HL-60 (cell line): ENCODE measurements at regions not wholly inside any gene's neighbourhood (a gene's known extent, or its start where the extent isn't known, plus 50 kb on each side); places are given as distances from the start of the nearest gene placed in this dataset.

ENCODE experiments used
- DNase-seq, 2 experiments: peaks; one replicate each; pipeline ENCODE4 v3.0.0-alpha.2; 2010 to 2020; ENCODE audit warnings: low read depth in 1 of 2, low spot score in 1 of 2
- H3K27ac ChIP-seq: fragments of 250-450 bp; sonication (Bioruptor Pico); replicated peaks from 2 replicates; pipeline ENCODE4 v1.5.1; 2020; ENCODE audit warnings: mild to moderate bottlenecking, moderate library complexity
- H3K27me3 ChIP-seq: fragments of 250-450 bp; sonication (Bioruptor Pico); 2 replicates; pipeline ENCODE4 v1.5.1; 2021; ENCODE audit warnings: mild to moderate bottlenecking, moderate library complexity; ENCODE audit not compliant: insufficient read depth, poor library complexity, severe bottlenecking
- H3K4me3 ChIP-seq: replicated peaks from 2 replicates; pipeline ENCODE4 v1.5.1; 2011; ENCODE audit warnings: mild to moderate bottlenecking, control low read depth, low read length; ENCODE audit not compliant: insufficient read depth
- CTCF ChIP-seq: IDR thresholded peaks from one replicate; pipeline ENCODE4 v1.5.1; 2011; ENCODE audit warnings: low read length, control low read depth, inconsistent platforms; ENCODE audit not compliant: insufficient read depth
- GABPA ChIP-seq: IDR thresholded peaks from 2 replicates; pipeline ENCODE4 v1.6.1; 2012; ENCODE audit warnings: low read depth
- POLR2AphosphoS5 ChIP-seq: IDR thresholded peaks from 2 replicates; pipeline ENCODE4 v1.6.1; 2012; ENCODE audit warnings: low read depth
- REST ChIP-seq: IDR thresholded peaks from 2 replicates; pipeline ENCODE4 v1.6.1; 2012; ENCODE audit warnings: low read depth; ENCODE audit not compliant: insufficient replicate concordance
- SPI1 ChIP-seq: IDR thresholded peaks from 2 replicates; pipeline ENCODE4 v1.6.1; 2012; ENCODE audit warnings: low read depth, mild to moderate bottlenecking, borderline replicate concordance

DNA sequence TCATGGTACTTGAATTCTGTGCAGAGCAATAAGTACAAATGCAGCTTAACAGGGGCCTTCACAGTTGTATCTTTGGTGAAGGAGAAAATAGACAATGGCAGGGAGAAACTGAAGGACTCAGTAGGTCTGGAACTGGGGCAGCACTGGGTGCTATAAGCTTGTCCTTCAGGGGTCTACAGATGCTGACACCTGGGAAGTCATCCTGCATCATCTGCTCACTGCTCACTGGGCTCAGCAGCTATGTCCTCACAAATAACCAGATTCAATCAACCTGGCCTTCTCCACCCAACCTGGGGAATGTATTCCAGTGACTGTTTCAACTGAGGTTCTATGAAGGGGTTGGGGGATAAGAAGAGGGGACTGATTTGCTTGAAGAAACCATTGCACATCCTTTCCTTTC, 117.0 kb downstream of the ZNF280B start:
- Histone ChIP-seq H3K27me3 (no peaks in the 10 kb centered on the region), H3K27ac (no peak overlapping the region), H3K4me3 (no peak overlapping the region)
- TF ChIP-seq REST: no peak
- TF ChIP-seq SPI1: no peak
- TF ChIP-seq POLR2AphosphoS5: no peak
- TF ChIP-seq CTCF: no peak
- TF ChIP-seq GABPA: no peak
- no peak for DNase-seq

DNA sequence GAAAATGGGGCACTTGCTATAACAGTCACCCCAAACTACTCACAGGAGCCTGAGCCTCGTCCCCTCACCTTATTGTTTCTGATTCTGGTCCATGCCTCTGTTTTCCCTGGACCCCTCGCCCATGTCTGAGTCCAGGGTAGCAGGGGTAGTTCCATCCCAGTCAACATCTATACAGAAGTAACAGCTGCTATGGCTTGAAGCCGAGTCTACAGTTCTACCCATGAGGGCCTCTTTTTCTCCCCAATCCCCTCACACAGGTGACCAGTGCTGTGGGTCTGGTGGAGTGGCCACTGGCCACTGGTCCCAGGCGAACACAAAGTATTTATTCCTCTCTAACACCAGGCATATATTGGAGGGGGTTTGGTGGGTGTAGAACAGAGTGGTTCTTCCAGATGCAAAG, 116.4 kb downstream of the ZNF280B start:
- DNase-seq: no peak
- TF ChIP-seq REST (no peak), CTCF (no peak), GABPA (no peak), POLR2AphosphoS5 (no peak), SPI1 (no peak)
- Histone ChIP-seq H3K27ac (no peak overlapping the region), H3K4me3 (no peak overlapping the region), H3K27me3 (no peaks in the 10 kb centered on the region)

DNA sequence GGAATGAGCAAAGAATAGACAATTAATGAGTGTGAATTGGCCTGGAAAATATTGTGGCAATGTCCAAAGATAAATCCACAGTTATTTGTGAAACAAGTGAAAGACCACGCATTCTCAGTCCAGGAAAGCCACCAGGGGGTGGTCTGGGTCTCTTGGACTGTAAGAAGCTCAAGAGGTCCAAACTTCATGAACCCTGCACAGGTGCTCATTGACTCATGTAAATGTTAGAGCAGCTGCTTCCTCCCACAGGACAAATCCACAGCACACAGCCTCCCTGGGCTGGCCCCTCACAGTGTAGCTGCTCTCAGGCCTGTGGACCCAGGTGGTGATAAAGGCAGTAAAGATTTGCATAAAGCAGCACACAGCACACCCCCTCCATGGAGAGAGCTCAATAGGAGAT, 114.0 kb downstream of the ZNF280B start:
- no peak for DNase-seq
- TF ChIP-seq POLR2AphosphoS5: no peak
- no peak for TF ChIP-seq SPI1
- Histone ChIP-seq H3K4me3 (no peak overlapping the region), H3K27ac (no peak overlapping the region), H3K27me3 (no peaks in the 10 kb centered on the region)

- DNase-seq: peak in 1 of 2 experiments; percentile 13
- TF ChIP-seq SPI1 (no peak), REST (no peak), CTCF (no peak), POLR2AphosphoS5 (no peak), GABPA (no peak)
- Histone ChIP-seq H3K27me3 (no peaks in the 10 kb centered on the region), H3K4me3 (no peak overlapping the region), H3K27ac (no peak overlapping the region)
Observed at GRCh38 chr22:22395245-22395644, 113.3 kb downstream of the ZNF280B start.
